Fibroblast of lung (primary cell): ENCODE measurements at regions not wholly inside any gene's neighbourhood (a gene's known extent, or its start where the extent isn't known, plus 50 kb on each side); places are given as distances from the start of the nearest gene placed in this dataset.

ENCODE experiments used
- DNase-seq, 2 donors: peaks; one replicate each; pipeline versions ENCODE4 v3.0.0 to v3.0.0-alpha.2; 2010; ENCODE audit warnings: low read depth in 2 of 2
- H2AFZ ChIP-seq: 2 replicates; pipeline ENCODE4 v1.5.1; 2012; ENCODE audit warnings: low read length, control low read depth, inconsistent platforms
- H3K27ac ChIP-seq: 2 replicates; pipeline ENCODE4 v1.5.1; 2011; ENCODE audit warnings: low read length, control low read depth; ENCODE audit not compliant: insufficient read depth
- H3K27me3 ChIP-seq: 2 replicates; pipeline ENCODE4 v1.5.1; 2011; ENCODE audit warnings: mild to moderate bottlenecking, low read length; ENCODE audit not compliant: control insufficient read depth, insufficient read depth
- H3K36me3 ChIP-seq: 2 replicates; pipeline ENCODE4 v1.5.1; 2011; ENCODE audit warnings: low read length; ENCODE audit not compliant: control insufficient read depth, insufficient read depth
- H3K4me1 ChIP-seq: 2 replicates; pipeline ENCODE4 v1.5.1; 2011; ENCODE audit warnings: low read length; ENCODE audit not compliant: control insufficient read depth, insufficient read depth; ENCODE audit errors: extremely low read depth
- H3K4me2 ChIP-seq: 2 replicates; pipeline ENCODE4 v1.5.1; 2011; ENCODE audit warnings: low read length, control low read depth; ENCODE audit not compliant: insufficient read depth; ENCODE audit errors: extremely low read depth
- H3K4me3 ChIP-seq, 4 experiments: fragments of 200-600 bp in 1 of 4; sonication (generic) in 1 of 4; replicated peaks in 1 of 4; 2 replicates each; pipeline ENCODE4 v1.5.1; 2011 to 2016; ENCODE audit warnings: low read length in 4 of 4, low read depth in 3 of 4, mild to moderate bottlenecking in 3 of 4, control low read depth in 2 of 4, inconsistent platforms in 1 of 4, mixed read lengths in 1 of 4; ENCODE audit not compliant: insufficient read depth in 1 of 4; ENCODE audit errors: control extremely low read depth in 1 of 4
- H3K79me2 ChIP-seq: 2 replicates; pipeline ENCODE4 v1.5.1; 2012; ENCODE audit warnings: mild to moderate bottlenecking, low read length, inconsistent platforms; ENCODE audit not compliant: control insufficient read depth, insufficient read depth
- H3K9ac ChIP-seq: 2 replicates; pipeline ENCODE4 v1.5.1; 2011; ENCODE audit warnings: mild to moderate bottlenecking, low read length, control low read depth; ENCODE audit not compliant: insufficient read depth
- H3K9me3 ChIP-seq: 2 replicates; pipeline ENCODE4 v1.5.1; 2012; ENCODE audit warnings: low read depth, low read length; ENCODE audit not compliant: control insufficient read depth, insufficient read depth
- H4K20me1 ChIP-seq: 2 replicates; pipeline ENCODE4 v1.5.1; 2011; ENCODE audit warnings: low read length; ENCODE audit not compliant: control insufficient read depth, insufficient read depth; ENCODE audit errors: extremely low read depth
- EZH2 ChIP-seq: IDR thresholded peaks from 2 replicates; pipeline ENCODE4 v1.5.1; 2012; ENCODE audit warnings: low read length, control low read depth, mild to moderate bottlenecking; ENCODE audit errors: missing control alignments
- TF ChIP-seq, protein P1 (sequence below), 2 donors: IDR thresholded peaks in 1 of 2; conservative IDR thresholded peaks in 1 of 2; 1 replicate in 1 of 2; 2 replicates in 1 of 2; pipeline ENCODE4 v1.5.1; 2011 to 2012; ENCODE audit warnings: low read length in 2 of 2, control low read depth in 1 of 2, inconsistent platforms in 1 of 2, low read depth in 1 of 2, mild to moderate bottlenecking in 1 of 2

GRCh38 chr1:94634977-94635416 is 93.4 kb upstream of the F3 start:
- H3K79me2 ChIP-seq = no peaks in the 10 kb centered on the region
- H3K27ac ChIP-seq = no peak overlapping the region
- no peak for DNase-seq

GRCh38 chr1:94633051-94633450 is 91.5 kb upstream of the F3 start:
- no peak overlapping the region for H2AFZ ChIP-seq
- H3K9ac ChIP-seq = no peak overlapping the region
- H3K4me1 ChIP-seq = peaks cover 10% of the 10 kb centered on the region
- H3K79me2 ChIP-seq = no peaks in the 10 kb centered on the region
- peak overlapping the region; percentile 23 for H3K27ac ChIP-seq
- H3K9me3 ChIP-seq = no peaks in the 10 kb centered on the region
- no peaks in the 10 kb centered on the region for H3K36me3 ChIP-seq
- no peak overlapping the region for H3K4me3 ChIP-seq
- peak; percentile 38 to 60 for DNase-seq
- no peaks in the 10 kb centered on the region for H4K20me1 ChIP-seq
- no peaks in the 10 kb centered on the region for H3K27me3 ChIP-seq
- peak overlapping the region; percentile 32 for H3K4me2 ChIP-seq
- TF ChIP-seq, protein P1, sequence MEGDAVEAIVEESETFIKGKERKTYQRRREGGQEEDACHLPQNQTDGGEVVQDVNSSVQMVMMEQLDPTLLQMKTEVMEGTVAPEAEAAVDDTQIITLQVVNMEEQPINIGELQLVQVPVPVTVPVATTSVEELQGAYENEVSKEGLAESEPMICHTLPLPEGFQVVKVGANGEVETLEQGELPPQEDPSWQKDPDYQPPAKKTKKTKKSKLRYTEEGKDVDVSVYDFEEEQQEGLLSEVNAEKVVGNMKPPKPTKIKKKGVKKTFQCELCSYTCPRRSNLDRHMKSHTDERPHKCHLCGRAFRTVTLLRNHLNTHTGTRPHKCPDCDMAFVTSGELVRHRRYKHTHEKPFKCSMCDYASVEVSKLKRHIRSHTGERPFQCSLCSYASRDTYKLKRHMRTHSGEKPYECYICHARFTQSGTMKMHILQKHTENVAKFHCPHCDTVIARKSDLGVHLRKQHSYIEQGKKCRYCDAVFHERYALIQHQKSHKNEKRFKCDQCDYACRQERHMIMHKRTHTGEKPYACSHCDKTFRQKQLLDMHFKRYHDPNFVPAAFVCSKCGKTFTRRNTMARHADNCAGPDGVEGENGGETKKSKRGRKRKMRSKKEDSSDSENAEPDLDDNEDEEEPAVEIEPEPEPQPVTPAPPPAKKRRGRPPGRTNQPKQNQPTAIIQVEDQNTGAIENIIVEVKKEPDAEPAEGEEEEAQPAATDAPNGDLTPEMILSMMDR (conservative IDR thresholded peaks at IDR 0.05 in 1 of 2, IDR thresholded peaks at IDR 0.05 in 1 of 2; ENCODE audit: low read depth in 1 of 2, low read length in 2 of 2) = no peak
- TF ChIP-seq EZH2 = no peak

More at GRCh38 chr1:94634977-94635416, 93.4 kb upstream of the F3 start:
- Histone ChIP-seq H3K4me3 (no peak overlapping the region), H3K36me3 (no peaks in the 10 kb centered on the region), H3K27me3 (no peaks in the 10 kb centered on the region), H4K20me1 (no peaks in the 10 kb centered on the region), H3K9ac (no peak overlapping the region), H3K4me1 (peaks cover 10% of the 10 kb centered on the region), H2AFZ (no peak overlapping the region), H3K4me2 (no peak overlapping the region), H3K9me3 (no peaks in the 10 kb centered on the region)
- TF ChIP-seq, protein P1 (conservative IDR thresholded peaks at IDR 0.05 in 1 of 2, IDR thresholded peaks at IDR 0.05 in 1 of 2; ENCODE audit: low read depth in 1 of 2, low read length in 2 of 2) = no peak
- TF ChIP-seq EZH2 = no peak

GRCh38 chr1:94629259-94630181 is 88.0 kb upstream of the F3 start:
- no peak overlapping the region for H3K4me3 ChIP-seq
- no peaks in the 10 kb centered on the region for H3K27me3 ChIP-seq
- no peaks in the 10 kb centered on the region for H3K9me3 ChIP-seq
- no peak overlapping the region for H3K4me2 ChIP-seq
- H3K36me3 ChIP-seq = no peaks in the 10 kb centered on the region
- TF ChIP-seq, protein P1 (conservative IDR thresholded peaks at IDR 0.05 in 1 of 2, IDR thresholded peaks at IDR 0.05 in 1 of 2; ENCODE audit: low read depth in 1 of 2, low read length in 2 of 2) = no peak
- no peak for TF ChIP-seq EZH2
- no peaks in the 10 kb centered on the region for H3K79me2 ChIP-seq
- H2AFZ ChIP-seq = no peak overlapping the region
- no peak overlapping the region for H3K27ac ChIP-seq
- H3K9ac ChIP-seq = no peak overlapping the region
- DNase-seq = no peak
- peaks cover 2% of the 10 kb centered on the region for H3K4me1 ChIP-seq
- H4K20me1 ChIP-seq = no peaks in the 10 kb centered on the region
